ENCODE measurements at regions not wholly inside any gene's neighbourhood (a gene's known extent, or its start where the extent isn't known, plus 50 kb on each side); places are given as distances from the start of the nearest gene placed in this dataset.

DNA sequence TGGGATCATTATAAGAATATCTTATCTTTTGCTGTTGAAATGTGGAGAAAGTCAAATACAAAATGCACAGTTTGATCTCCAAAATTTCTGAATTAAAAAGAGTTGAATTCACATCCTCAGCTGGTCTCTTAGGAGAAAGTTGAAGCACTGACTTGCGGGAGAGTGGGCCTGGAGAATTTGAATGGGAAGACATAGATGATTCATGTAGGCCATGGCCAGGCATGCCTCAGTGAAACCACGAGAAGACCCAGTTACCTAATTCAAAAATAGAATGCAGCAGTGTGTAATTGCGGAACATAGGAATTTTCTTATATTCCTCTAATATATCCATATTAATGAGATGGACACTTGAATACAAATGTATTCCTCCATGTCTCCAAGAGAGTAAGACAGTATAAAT is 53.0 kb upstream of the DTNBP1 start:
- no peak for DNase-seq

DNA sequence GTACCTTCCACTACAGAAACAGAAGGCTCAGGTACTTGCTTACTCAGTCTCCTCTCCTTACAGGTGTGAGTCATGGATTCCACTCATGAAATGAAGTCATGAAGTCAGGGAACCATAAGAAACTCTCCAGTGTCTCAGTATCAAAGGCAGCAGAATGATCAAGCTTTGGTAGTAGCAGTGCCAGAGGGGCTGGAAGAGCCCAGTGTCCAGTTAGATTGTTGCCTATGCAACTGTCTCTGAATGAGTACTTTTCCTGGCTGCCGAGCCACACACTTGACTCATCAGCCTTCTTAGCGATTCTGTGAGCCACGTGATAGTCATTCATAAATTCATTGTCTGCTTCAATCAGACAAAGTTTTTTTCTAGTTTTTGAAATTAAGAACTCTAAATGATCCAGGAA is 52.2 kb upstream of the DTNBP1 start:
- no peak for DNase-seq

DNA sequence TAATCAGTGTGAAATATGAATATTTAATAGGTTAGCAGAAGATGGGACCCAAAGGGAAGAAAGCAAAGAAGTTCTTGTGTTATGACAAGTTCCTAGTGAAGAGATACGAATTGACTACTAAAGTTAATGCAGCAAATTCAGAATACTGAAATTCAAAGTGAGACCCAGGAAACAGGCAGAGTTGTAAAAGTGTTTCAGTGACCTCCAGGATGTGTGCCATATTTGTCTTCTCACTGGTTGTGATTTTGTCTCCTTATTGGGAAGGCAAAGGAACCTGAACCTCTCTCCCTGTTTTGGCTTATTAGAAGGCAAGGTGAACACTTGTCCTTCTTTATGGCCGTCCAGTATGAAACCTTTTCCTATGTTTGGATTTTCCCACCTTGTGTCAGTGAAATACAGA is 51.8 kb upstream of the DTNBP1 start:
- DNase-seq, result no peak

DNA sequence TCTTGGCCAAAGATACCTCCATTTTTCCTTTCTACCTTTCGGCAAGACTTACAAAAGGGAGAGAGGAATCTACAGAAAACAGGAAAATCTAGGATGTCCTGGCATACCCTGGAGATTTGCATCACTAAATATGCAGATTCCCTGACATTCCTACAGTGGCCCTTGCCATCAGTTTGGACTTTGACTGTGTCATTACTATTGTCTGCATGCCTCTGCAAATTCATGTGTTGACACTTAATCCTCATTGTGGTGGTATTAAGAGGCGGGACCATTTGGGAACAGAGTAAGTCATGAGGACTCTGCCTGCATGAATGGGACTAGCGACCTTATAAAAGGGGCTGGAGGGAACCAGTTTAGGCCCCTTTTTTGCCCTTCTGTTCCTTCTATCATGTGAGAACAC is 50.5 kb upstream of the DTNBP1 start:
- DNase-seq, result no peak

DNA sequence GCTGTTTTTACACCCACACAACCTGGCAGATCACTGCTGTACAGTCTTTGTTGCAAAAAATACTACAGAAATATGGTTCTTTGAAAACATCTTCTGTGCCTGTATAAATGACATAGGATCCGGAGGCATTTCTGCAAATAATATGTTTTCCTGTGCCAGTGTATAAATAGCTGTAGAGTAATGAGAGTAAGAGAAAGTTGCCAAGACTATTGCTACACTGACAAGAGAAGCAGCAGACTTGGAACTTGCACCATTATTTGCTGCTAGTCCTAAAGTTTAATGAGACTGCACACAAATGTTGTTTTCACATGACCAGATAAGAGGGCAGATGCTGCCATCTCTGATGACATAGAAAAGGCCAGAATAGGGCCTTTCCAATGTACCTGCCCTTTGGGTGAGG is 50.0 kb upstream of the DTNBP1 start:
- DNase-seq, result no peak
